Stimulated activated CD4-positive, alpha-beta T cell treated with anti-CD3 and anti-CD28 coated beads, Interleukin-12 subunit alpha, Interleukin-12 subunit beta, amount 100 ng/mL, for 48 hours (primary cell): ENCODE measurements at regions not wholly inside any gene's neighbourhood (a gene's known extent, or its start where the extent isn't known, plus 50 kb on each side); places are given as distances from the start of the nearest gene placed in this dataset.

ENCODE experiments used
- DNase-seq, 3 donors: peaks; one replicate each; pipeline ENCODE4 v3.0.0-alpha.2; 2020; ENCODE audit warnings: low read depth in 2 of 3, low spot score in 1 of 3

- no peak for DNase-seq
Measured at GRCh38 chr9:13719446-13719845, 440.0 kb upstream of the MPDZ start.

- DNase-seq: no peak
Measured at GRCh38 chr9:13718539-13718938, 439.0 kb upstream of the MPDZ start.

GRCh38 chr9:13718086-13718485 is 438.6 kb upstream of the MPDZ start:
- no peak for DNase-seq

- DNase-seq: no peak
Measured at GRCh38 chr9:13717322-13718054, 438.0 kb upstream of the MPDZ start.

- no peak for DNase-seq
Measured at GRCh38 chr9:13716601-13717321, 437.3 kb upstream of the MPDZ start.

- DNase-seq: no peak
Measured at GRCh38 chr9:13716090-13716489, 436.6 kb upstream of the MPDZ start.

- DNase-seq: no peak
Measured at GRCh38 chr9:13715430-13715829, 435.9 kb upstream of the MPDZ start.

GRCh38 chr9:13707612-13708576 is 428.4 kb upstream of the MPDZ start:
- no peak for DNase-seq

- no peak for DNase-seq
Measured at GRCh38 chr9:13705918-13706317, 426.4 kb upstream of the MPDZ start.

GRCh38 chr9:13705373-13705772 is 425.9 kb upstream of the MPDZ start:
- DNase-seq: no peak

- DNase-seq: no peak
Measured at GRCh38 chr9:13690595-13690994, 411.1 kb upstream of the MPDZ start.

GRCh38 chr9:13689925-13690324 is 410.4 kb upstream of the MPDZ start:
- DNase-seq: no peak

- DNase-seq: no peak
Measured at GRCh38 chr9:13688990-13689600, 409.6 kb upstream of the MPDZ start.

- no peak for DNase-seq
Measured at GRCh38 chr9:13688223-13688989, 408.9 kb upstream of the MPDZ start.

GRCh38 chr9:13684656-13685055 is 405.2 kb upstream of the MPDZ start:
- no peak for DNase-seq

GRCh38 chr9:13677801-13678200 is 398.3 kb upstream of the MPDZ start:
- no peak for DNase-seq

- no peak for DNase-seq
Measured at GRCh38 chr9:13675638-13676000, 396.1 kb upstream of the MPDZ start.

GRCh38 chr9:13674926-13675637 is 395.6 kb upstream of the MPDZ start:
- no peak for DNase-seq

GRCh38 chr9:13673348-13673747 is 393.9 kb upstream of the MPDZ start:
- no peak for DNase-seq
